ENCODE measurements at regions not wholly inside any gene's neighbourhood (a gene's known extent, or its start where the extent isn't known, plus 50 kb on each side); places are given as distances from the start of the nearest gene placed in this dataset.

DNA sequence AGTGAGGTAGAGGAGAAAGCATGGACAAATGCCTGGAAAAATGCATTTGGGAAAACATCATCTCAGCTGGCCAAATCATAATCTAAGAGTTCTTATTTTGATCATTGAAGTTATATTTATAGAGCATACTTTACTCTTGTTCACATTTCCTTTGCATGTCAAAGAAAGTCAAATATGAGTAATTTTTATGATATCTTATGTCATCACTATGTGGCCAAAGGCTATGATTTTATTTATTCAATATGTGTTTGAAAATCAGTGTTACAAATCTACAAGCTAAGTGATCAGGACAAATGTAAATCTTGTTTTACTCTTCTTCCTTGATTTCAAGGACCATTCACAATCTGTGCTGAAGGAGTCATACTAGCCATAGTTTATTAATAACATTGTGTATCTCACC lies 237.2 kb upstream of the DPH6 start:
- DNase-seq: no peak

DNA sequence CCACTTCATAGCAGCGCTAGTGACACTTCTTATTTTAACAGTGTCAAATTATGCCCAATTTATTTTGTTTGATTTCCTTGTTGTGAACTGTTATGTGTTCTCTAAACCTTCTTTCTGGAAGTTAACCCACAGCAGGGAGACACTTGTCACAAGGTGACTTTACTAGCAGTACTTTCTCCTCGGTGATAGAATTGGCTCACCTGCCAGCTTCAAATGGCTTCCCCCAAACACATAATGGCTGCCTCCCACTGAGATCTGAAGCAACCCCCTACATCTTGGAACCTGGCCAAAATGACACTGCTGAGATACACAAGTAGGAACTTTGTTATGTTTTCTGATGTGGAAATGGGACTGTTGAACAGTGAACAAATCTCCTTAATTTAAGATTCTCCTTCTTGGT lies 238.8 kb upstream of the DPH6 start:
- DNase-seq: no peak

DNA sequence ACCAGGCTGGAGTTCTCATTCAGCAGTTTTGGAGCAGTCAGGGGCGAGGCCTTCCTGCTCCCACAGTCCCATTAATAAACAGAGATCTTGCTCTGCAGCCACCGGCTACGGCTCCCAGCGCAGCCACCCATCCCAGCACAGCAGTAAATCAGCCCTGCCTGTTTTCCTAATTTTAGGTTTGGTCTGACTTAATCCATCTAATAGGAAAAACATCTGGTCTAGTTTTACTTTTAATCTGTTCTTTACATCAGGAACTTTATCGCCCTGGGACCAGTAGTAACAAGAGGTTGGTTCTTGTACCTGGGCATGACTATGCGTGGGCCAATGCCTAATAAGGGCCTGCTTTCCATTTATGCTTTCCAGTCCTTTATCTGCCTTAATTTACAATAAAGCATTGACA lies 264.0 kb upstream of the DPH6 start:
- DNase-seq: no peak

DNA sequence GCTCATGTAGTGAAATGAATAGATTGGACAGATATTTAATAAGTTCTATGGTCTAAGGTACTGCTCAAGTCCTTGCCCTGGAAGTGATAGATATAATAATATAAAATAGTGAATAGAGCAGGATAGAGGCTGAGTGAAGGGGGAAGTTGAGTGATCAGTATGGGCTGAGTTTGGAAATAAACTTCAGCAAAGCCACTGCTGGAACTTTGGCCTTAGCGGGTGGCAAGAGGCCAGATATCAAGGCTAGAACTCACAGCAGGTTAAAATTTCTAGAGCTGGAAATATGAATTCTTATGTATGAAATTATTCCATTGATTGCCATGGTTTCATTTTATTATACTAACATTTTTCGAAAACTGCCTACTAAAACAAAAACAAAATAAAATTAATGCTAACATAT lies 267.6 kb upstream of the DPH6 start:
- no peak for DNase-seq

DNA sequence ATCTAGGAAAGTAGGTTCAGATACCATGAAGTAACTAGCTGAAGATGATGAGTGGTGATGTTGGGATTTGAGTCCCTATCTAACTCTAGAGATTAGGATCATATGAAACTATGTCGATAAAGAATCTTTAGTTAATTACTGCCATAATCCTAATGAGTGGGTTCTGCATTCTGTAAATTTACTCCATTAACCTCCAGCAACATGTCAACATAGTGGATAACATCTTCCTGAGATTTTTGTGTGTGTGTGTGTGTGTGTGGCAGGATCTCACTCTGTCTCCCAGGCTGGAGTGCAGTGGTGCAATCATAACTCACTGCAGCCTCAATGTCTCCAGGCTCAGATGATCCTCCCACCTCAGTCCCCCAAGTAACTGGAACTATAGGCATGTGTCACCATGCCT lies 272.9 kb upstream of the DPH6 start:
- no peak for DNase-seq

DNA sequence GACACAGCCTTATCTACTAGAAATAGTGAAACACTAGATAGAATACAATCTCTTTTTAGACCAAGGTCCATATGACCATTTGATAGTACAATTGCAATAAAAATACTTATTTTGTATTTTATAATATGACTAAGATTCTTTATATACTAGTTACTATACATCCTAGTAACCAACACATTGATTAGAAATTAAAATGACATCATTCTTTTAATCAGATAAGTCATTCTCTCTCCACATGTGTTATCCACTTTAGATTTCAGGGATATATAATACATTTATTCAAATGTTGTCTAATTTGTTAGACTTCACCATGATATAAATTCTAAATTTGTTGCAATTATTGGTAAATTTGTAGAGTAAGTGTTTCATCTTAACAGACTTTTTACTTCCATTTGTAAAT lies 276.2 kb upstream of the DPH6 start:
- DNase-seq: no peak

DNA sequence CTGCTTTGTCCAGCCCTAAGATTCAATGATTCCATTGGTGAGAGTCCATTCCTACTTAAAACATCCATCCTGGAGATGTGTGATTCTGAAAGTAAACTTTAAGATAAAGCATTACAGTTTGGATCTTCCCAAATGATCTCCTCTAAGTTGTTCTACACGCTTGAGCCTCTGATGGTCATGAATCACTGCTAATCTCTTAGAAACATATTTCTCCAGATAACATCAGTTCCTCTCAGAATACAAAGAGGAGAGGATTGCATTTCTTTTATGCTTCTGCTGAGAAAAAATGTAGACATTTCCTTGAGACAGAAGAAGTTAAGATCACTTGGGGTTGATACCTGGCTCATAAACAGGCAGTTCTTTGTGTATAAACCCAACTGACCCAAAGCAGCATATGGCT lies 281.2 kb upstream of the DPH6 start:
- no peak for DNase-seq

DNA sequence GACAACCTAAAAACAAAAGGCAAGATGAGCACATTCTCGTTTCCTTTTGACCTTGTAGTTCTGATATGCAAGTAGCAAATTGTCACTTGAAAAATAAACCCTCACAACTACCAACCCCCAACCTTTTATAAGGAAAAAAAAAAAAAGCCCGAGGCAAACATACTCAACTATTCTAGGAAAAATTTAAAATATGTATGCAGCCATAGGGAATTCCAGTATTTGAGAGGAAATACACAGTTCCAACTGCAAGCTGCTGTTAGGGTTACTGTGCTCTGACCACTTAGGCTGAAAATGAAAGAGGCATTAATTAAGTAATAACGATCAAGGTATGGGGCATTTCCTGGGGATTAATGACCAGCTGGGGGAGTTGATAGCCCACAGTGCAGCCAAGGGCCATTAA lies 281.9 kb upstream of the DPH6 start:
- DNase-seq: no peak

DNA sequence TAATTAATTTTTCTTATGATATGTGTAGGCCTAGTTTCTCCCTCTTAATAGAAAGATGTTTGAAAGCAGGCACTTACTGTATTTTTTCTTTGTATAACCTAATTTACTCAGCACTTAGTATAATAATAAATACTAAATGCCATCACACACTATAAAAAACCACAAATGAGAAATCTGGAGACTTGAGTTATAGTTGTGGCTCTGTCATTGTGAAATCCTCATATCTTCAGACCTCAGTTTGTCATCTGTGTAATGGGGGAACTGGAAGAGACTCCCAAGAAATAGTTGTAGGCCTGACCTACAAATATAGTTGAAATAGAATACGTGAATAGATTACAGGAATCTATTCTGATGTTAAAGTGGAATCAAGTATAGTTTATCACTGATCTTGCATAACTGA lies 287.6 kb upstream of the DPH6 start:
- DNase-seq: no peak

DNA sequence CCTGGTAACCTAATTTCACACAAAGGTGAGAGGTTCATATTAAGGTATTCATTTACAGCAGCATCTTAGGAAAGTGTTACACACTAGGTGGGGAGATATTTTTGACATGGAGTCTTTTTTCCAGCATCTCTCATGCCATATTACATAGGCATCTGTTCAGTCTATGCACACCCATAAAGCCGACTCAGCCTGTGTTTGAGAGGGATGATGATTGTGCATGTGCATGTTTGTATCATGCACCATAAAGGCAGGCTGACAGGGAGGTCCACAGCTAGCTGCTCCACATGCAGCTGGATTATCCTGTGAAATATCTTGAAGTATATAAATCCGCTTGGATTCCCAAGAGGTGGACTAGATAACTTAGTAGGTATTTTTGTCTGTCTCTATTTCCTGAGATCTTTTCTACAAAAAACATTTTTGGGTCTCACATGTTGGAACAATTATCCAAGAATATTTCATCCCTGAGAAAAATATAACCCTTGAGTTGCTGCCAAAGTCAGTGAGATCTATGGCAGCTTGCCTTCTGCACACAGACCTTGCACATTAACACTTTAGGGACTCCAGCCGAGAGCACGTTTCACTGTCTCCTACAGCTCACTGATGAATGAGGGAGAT lies 288.4 kb upstream of the DPH6 start:
- no peak for DNase-seq

DNA sequence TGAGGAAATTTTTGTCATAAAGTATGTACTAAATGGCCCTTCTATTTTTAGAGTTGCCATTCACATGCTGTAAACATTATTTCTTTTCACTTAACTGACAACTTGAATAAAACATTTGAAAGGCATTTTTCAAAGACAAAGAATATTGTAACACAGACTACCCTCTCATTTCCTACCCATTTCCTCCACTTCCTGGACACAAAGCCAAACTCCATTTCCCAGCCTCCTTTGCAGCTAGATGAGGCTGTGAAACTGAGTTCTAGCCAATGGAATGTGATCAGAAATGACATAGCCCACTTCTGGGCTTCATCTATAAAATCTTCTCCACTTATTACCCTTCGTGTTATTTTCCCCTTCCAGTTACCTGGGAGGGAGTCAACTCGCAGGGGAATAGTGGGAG lies 288.9 kb upstream of the DPH6 start:
- no peak for DNase-seq

DNA sequence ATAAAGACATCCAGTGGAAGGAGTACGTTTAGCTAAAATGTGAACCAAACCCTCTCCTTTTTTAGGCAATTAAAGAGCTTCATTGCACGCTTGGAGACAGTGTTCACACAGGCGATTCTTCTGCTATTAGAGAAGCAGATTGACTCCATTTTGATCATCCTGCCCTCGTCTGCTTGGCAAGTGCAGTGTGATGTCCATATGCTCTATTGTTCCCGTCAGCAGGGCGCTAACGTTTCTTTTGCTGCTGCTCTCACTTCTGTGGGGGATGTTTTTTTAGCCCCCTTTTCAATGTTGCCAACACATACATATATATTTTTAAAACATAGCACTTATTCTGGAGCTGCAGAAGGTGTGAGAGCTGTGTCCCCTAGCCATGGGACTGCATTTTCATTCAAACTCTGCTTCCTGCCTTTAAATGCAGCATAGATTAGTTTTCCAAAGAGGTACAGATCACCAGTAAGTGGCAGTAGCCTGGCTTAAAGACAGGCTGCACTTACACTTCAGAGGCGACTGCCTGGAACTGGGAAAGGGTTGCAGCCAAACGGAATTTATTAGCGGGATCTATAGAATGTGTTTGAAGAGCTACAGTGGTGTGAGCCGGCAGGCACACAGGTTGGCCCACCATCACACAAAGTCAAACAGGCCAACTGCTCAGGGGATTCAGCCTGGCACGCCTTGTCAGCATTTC lies 292.6 kb upstream of the DPH6 start:
- no peak for DNase-seq

DNA sequence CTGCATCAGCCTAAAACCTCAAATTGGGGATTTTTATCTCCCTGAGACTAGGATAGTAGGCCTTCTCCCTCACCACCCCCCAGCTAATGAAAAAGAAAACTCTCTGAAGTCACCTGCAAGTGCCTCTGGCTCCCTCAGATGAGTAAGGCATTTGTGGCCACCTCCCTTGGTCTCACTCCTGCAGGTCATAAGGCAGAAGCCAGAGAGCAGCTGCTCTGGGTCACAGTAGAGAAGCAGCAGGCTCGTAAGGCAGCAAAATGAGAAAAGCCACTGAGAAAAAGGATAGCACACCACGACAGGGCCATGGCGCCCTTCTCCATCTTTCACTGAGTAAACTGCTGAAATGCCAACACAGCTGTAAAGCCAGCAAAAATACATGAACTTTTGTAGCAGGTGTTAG lies 296.7 kb upstream of the DPH6 start:
- no peak for DNase-seq

DNA sequence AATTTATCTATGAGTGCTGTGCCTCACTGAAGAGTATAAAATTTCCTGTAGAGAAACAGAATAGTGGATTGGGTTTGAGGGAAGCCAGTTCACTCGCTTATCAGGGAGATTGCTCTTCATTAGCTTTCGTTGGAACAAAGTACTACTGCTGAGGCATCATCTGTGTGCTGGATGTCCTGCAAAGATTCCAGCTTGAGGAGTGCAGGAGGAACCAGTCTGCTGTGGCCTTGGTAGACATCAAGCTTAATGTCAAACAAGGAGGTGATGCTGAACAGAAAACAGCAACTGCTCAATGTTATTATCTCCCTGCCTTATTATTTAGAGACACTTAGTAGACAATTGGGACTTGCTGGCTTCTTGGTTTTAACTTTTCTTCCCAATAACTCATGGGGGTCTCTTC lies 297.5 kb upstream of the DPH6 start:
- no peak for DNase-seq

DNA sequence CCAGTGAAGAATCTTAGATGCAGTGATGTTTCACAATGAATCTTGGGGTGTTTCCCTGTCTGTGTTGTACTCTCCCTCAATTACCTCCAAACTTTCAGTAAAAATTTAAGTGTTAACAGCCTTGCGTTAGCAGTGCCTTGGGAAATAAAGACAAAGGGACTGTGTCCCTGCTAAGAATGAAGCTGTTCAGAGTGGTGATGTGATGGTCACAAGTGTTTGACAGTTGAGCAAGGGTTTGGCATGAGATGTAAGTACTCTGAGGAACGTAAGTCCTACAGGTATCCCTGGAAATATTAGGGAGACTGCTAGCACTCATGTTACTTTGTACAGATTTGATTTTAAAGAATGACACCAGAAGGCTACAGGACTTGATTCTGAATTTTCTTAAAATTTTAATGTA lies 304.3 kb upstream of the DPH6 start:
- no peak for DNase-seq

DNA sequence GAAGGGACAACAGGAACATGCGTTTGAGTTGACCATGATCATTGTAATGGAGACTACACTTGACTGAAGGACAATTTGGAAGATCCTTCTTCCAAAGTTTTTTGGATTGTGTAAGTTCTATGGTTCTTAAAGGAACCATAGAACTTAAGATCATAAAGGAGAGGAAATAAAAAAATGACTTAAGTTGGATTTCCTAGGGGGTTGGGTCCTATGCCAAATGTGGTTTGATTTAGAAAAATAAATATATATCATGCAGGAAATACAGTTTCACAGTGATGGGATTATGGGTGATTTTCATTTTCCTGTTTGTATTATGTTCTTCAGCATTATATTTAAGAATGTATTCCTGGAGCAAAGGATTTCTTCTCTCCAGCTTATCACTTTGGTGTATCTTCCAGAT lies 305.5 kb upstream of the DPH6 start:
- DNase-seq: no peak

DNA sequence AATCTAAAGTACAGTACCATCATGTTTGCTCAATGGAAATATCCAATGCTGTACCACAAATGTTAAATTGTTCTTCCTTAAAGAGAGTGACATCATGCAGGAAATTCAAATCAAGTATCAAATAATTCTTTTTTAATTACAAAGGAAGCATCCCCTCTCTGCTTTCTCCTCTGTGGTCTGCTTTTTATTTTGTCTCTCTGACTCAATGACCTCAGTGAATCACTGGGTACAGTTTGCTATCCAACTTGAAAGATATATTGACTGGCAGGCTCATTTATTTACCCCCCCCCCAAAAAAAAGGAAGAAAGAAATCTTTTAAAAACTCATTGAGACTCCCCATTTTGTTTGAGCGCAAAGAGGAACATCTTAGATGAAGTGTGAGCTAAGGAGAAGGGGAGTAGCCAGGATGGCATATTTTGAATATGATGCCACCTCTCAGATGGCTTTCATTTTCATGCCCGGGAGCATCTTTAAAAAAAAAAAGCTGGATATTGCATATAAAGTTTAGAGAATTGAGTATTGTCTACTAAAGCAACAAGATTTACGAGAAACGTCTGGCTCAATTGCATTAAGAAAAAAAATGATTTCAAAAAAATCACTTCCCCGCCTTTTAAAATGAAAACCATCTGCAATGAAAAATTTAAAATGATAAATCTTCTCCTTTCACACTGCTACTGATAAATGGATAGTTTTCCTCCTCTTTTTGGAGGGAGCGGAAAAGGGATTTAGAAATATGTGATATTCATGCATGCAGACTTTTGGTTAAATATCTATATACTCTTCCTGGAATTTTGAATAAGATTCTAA lies 307.1 kb upstream of the DPH6 start:
- no peak for DNase-seq

DNA sequence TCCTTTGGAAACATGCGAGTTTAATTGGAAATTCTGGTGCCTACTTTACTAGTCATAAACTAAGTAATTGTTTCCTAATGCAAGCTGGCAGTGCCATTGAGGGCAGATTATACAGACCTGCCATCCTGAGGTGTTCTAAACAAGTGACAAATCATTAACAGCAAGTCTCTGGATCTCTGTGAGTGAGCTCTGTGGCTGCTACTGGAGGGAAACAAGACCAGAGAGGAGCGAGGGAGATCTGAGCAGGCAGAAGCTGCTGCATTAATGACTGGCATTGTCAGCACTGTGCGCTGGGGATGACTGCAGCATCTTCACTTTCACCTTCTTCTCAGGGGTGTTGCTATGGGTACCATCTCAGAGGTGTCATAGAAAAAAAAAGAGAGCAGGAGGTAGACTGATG lies 308.4 kb upstream of the DPH6 start:
- DNase-seq: no peak

DNA sequence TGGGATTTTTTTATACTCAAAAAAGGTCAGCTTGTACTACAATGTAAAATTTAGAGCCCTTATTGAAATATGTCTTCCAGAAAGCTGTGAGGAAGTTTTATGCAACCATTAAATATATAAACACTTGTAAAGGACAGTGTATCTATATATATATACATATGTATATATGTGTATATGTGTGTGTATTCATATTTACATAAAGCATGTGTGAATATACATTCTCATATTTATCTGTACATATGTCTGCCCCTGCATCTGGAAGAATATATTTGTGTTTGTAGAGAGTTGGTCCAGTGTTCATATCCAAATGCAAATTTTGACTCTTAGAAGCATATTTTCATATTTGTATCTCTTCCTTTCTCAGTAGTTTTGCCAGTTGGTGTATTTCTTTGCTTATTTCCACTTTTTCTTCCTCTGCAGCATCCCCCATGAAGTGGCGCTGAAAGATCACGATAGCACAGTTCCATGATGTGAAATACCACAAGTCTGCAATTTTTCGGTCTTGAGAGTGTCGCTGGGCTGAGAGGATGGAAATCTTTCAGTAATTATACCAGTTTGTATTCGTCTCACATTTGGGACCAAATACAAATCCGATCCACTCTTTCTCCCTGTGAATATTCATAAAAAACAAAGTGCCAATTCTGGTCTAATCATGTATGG lies 311.7 kb upstream of the DPH6 start:
- DNase-seq: no peak

DNA sequence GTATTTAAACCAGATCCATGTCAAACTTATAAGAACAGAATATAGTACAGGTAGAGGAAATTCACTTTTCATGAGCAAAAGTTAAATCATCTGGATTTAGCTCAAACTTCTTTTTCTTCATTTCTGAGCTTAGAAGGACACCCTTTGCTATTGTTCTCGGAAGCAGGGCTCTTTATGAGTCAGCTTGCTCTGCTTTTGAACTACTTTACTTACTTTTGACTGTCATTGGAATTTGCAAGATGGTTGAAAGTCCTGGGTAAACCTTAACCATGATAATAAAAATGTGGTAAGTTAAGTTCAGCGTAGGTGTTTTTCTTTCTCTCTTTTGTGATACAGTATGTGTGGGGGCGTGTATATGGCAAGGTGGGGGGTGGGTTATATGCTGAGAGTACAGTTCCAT lies 312.7 kb upstream of the DPH6 start:
- DNase-seq: no peak

DNA sequence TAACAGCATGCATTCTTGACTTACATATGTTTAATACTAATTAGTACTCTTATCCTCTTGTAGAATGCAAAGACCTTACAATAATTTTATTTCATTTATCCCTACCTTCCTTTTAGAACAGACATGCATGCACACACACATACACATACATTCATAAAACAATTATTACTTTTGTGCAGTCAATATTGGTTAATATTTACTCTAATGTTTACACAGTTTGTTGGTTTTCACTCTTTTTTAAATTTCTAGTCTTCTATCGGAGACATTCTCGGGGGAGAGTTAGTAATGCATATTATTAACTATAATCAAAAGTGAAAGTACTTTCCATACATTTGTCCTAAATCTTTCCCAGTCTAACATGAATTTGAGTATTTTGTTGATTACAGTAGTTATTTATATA lies 317.7 kb upstream of the DPH6 start:
- DNase-seq: no peak

DNA sequence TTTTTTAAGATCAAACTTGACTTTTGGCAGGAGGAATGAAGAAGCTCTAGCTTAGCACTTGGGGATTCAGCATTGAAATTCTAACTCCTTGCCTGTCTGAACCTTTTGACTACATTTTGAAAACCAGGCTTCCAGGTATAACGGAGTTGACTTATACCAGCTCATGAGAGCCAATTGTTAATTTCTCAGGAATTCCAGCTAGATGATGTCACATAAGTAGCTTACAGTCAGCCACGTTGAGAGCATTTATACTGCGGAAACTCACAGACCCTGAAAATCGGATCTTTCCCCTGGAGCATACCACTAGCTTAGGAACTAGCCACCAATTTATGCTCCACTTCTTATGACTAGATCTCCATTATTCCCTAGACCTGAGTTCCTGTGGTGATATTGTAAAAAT lies 321.4 kb upstream of the DPH6 start:
- no peak for DNase-seq

DNA sequence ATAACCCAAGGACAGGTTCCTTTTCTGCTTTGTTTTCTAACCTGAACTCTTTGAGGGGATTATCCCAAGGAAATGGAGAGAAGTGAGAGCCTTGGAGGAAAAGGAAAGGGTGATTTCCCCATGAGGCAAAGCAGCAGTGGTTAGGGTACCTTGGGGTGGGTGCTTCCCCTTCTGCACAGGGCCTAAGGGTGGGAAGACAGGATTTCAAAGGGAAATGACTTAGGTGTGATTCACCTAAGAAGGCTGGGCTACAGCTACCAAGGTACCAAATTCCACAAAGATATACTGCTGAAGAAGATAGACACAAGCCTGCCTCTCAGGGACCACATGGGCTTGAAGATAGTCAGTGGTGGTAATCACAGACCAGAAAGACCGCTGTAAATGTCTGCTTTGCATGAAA lies 325.3 kb upstream of the DPH6 start:
- DNase-seq: no peak

DNA sequence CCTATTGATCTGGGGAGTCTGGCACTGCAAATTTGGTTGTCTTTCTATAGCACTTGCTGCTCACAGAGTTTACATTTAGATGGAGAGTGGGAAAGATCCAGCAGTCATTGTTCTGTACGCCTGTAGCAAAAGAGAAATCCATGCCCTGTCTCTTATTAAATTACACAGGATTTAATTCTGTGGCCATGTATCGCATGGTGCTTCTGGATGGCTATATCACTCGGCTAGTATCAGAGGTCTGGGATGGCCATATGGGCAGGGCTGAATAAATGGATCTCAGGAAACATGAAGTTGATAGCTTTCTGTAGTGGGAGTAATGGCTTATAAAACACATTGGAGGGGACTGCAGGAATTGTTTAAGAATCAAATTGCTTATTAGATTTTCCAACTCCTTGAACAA lies 325.8 kb upstream of the DPH6 start:
- no peak for DNase-seq
